GM18867 (cell line): ENCODE measurements at regions not wholly inside any gene's neighbourhood (a gene's known extent, or its start where the extent isn't known, plus 50 kb on each side); places are given as distances from the start of the nearest gene placed in this dataset.

ENCODE experiments used
- ATAC-seq: cut with Tn5 transposase; IDR thresholded peaks from one replicate; pipeline ENCODE4 v1.9.1; 2021; ENCODE audit warnings: mild to moderate bottlenecking, moderate library complexity; ENCODE audit not compliant: unreplicated experiment

GRCh38 chr3:70400194-70400593 lies 87.8 kb upstream of the MDFIC2 start:
- ATAC-seq = peak; percentile 95

DNA sequence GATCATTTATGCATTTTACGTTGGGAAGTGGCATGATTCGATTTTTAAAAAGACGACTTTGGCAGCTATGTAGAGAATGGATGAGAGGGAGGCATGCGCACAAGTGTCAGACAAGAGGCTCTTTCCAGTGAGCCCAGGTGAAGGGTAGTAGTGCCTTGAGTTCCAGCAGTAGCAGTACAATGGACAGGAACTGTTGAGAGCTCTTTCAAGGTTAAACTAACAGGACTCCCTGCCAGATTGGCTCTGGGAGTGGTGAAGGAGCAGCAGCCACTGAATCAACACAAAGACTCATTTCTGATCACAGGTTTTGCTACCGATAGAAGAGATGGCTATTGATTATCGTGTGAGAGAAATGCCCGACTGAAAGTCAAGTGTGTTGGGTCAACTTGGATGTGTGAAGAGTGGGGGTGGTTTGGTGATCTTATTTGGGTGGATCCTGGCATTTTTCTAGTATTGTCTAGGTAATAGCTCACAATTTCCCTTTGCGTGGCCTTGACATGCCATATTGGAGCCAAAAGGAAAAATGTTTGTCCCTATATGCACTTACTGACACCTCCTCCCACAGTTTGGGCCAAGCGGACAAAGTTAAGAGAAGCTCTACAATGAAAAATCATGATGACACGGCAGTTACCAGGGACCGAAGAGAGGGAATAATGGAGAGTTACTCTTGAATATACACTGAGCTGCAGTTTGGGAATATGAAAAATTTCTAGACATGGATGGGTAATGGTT lies 81.6 kb upstream of the MDFIC2 start:
- no peak for ATAC-seq

DNA sequence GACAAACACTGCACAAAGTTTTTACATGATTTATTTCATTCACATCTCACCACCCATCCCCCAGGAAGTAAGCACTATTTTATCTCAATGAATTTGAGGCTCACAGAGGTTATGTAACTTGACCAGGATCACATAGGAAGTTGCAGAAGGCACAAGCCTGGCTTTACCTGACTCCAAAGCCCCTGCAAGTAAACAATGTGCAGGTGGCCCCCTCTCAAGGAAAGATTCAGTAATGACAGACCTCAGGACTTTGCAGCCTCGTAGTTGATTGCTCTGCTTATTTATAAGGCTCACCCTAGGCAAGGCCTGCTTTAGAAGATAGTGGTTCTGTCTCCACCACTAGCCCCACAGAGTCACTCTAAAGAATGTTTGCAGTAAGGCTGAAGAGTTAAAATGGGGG lies 79.8 kb upstream of the MDFIC2 start:
- no peak for ATAC-seq

GRCh38 chr3:70387889-70388288 lies 75.5 kb upstream of the MDFIC2 start:
- peak; percentile 54 for ATAC-seq

DNA sequence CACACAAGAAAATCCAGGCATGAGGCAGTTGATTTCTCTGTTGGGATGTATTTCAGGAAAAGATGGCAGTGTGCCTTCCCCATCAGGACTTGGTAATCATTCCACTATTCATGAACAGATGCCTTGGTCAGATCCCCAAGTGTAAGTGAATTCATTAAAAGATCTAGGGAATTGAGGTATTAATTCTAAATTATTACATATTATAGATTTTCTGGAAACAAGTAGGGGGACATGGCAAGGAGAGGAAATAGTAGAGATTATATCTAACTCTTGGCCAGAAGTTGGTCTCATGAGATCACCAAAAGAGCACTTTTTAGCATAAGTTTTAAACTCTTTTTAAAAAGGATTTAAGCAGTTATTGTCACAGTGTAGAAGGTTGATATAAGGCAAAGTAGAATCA lies 74.4 kb upstream of the MDFIC2 start:
- ATAC-seq = no peak

DNA sequence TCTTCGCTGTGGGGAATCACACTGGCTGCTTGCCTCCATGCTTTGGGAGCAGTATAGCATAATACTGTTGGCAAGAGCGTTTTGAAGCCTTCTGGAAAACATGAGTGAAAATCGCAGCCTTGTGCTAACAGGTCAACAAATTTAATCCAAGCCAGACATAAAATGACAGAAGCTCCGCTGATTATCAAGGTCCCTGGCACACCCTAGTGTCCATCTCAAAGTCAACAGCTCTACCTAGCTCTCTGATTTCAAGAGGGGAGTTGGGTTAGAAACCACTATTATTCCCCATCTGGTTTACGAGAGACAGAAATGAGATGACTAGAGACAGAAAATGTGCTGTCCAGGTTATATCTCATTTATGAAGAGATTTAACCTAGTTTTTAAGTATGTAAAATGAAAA lies 73.6 kb upstream of the MDFIC2 start:
- no peak for ATAC-seq

- peak; percentile 93 for ATAC-seq
Measured at GRCh38 chr3:70383360-70383831, 71.0 kb upstream of the MDFIC2 start.

- no peak for ATAC-seq
Measured at GRCh38 chr3:70374179-70374578, 61.7 kb upstream of the MDFIC2 start.
